G401 (cell line): ENCODE measurements at regions not wholly inside any gene's neighbourhood (a gene's known extent, or its start where the extent isn't known, plus 50 kb on each side); places are given as distances from the start of the nearest gene placed in this dataset.

Experiments used
- DNase-seq: peaks from one replicate; pipeline ENCODE4 v3.0.0-alpha.2; 2015; ENCODE audit warnings: low spot score
- in situ Hi-C: cut with HindIII; loops from 2 replicates; pipeline ENCODE4 v1.10.0; 2016; ENCODE audit warnings: low sequenced_read_pairs, mixed read lengths

DNA sequence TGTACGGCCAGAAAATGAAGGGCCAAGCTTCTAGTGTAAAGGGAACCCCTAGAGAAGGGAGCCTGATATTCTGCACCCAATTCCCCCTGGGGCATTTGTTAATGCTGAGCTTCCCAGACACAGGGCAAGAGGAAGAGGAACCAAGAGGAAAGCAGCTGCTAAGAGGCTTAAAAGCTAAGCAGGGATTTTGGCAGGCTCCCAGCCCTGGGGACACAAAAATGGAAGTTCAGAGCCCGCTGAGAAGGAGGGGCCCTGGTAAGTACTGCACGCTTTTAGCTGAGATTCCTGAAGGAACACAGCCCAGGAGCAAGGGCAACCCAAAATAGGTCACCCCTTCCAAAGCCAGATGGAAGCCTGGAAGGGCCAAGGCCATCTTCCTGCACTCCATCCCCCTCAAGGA, 387.3 kb upstream of the MGMT start:
- peak; percentile 23 for DNase-seq
- in situ Hi-C loops = no loop called here

DNA sequence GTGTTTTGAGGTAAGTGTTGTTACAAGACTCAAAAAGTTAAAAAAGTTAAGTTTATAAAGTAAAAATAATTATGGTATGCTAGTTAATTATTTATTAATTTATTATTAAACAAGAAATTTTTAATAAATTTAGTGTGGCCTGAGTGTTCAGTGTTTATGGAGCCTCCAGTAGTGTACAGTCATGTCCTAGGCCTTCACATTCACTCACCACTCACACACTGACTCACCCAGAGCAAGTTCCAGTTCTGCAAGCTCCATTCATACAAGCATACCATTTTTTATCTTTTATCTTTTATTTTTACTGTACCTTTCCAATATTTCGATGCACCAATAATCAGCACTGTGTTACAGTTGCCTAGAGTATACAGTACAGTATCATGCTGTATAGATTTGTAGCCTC, 381.2 kb upstream of the MGMT start:
- in situ Hi-C loops = no loop called here
- DNase-seq = no peak

DNA sequence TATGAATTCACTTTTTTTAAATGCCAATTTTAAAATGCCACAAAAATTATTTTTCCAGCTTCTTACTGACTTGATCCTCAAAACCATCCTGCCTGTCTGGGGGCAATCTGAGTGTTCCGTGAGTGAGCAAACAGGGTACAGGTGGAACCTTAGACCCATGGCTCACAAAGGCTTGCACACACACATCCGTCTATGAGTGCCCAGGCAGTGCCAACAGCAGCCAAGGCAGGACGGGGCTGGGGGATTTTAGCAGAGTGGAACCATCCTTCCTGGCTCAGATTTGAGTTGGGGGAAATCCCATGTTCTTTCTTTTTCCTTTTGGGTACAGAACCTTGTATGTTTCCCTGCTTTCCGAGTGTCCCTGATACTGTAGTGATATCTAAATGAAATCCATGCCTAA, 377.7 kb upstream of the MGMT start:
- no peak for DNase-seq
- in situ Hi-C loops = no loop called here

DNA sequence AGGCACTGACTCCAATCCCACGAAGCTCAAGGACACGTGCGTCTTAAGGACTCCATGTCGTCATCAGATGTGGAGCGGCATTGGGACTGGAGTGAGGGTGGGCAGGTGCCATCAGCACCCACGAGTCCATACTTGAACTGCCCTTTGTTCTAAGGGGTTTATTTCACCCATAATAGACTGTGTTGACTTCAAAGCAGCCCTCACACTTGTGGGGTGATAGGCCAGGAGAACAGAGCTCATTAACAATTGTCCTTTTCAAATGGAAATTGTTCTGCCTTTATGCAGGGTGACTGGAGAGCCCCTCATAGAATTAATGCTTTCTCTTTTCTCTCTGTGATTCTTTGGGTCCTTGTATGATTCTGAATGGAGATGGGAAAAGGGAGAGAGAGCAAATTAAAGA, 376.9 kb upstream of the MGMT start:
- DNase-seq = no peak
- in situ Hi-C loops = no loop called here

DNA sequence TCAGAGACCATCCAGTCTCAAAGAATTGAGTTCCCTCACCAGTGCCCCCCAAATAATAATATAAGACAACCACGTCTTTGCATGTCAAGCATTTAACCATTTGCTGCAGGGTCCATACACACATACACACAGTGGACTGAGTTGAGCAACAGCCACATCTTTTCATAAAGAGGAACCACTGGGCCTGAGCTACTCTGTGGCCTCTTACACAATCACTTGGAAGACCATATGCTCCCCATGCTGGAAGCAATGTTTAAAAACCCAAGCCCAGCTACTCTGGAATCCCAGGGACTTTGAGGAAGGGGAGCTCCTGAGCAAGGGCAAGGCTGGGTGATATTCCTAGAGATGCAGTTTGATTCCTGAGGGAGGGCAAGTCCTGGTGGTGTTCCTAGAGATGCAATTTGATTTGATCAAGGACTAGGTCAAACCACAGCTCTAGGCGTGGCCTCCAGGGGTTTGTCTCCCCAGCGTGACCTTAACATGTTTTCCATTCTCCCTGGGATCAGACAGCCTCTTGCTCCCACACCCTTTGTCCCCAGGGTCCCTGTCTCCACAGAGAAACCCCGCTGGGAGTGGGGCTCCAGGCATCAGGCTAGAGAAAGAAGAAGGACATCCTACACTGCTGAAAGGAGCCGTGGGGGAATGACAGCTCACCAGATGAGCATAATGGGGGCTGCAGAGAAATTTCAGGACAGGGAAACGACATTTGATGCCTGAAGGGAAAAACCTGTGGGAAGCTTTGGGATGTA, 376.2 kb upstream of the MGMT start:
- DNase-seq = no peak
- in situ Hi-C loops = no loop called here

DNA sequence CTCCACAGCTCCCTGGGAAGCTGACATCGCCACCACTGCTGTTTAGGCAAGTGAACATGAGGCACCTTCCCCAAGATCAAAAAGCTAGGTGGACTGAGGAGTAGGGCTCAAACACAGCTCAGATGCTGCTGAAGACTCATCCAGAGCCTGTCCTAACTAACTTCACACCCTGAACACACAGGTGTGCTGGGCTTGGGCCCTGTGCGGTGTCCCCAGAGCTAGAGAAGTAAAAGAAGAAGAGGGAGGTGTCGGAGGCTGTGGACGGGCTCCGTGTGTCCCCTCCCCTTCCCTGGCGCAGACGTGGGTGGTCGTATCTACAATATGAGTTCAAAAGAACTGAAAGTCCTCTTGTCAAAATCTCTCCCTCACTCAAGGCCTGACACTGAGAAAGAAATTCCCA, 373.4 kb upstream of the MGMT start:
- in situ Hi-C loops = no loop called here

DNA sequence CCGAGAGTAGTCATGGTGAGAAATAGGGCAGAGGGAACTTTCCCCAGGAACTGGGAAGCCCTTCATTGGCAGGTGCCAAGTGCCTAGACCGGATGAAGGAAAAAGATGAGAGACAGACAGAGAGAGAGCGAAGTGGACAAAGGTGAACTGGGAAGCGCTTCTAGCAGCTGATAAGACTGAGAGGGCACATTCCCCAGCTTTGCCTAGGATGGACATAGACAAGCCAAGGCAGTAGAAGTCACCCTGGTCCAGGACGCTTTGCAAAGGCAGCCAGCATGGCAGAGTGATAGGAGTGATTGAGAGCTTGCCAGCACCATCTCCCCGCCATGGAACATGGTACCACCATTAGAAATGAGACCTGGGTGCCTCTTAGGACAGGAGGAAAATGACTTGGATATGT, 372.8 kb upstream of the MGMT start:
- DNase-seq = no peak
- in situ Hi-C loops = no loop called here

More for the DNA sequence above, 373.4 kb upstream of the MGMT start:
- no peak for DNase-seq

DNA sequence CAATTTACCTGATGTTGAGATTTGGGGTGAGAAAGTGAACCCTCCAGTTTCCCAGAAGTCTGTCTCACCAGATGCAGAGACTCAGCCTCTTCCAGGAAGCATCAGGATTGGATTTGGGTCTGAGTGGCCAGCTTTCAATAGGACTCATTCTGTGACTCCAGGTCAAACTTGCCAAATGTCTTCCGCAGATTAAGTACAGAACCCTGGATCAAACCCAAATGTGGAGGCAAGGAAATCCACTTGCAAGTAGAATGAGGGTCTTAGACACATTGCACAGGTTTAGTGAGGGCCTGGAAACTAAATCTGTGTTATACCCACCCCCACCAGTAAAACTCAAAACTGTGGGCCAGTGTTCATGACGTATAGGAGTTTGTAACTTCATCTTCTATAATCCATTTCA, 372.2 kb upstream of the MGMT start:
- in situ Hi-C loops = no loop called here
- no peak for DNase-seq

DNA sequence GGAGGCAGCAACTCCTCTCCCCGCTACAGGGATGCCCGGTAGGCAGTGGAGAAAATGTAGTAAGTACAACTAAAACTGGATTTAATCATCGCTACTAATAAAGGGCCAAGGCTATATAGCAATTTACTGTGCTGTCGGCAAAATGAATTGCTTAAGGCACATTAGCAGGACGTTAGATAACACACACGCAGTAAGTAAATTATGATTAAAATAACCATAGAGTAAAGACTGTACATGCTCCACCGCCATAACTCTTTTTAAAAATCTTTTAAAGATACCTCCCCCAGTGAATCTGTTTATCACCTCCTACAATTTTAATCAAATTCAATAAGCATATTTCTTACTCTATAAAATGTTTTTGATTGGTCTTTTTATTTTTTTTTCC, 371.4 kb upstream of the MGMT start:
- no peak for DNase-seq
- in situ Hi-C loops = no loop called here

DNA sequence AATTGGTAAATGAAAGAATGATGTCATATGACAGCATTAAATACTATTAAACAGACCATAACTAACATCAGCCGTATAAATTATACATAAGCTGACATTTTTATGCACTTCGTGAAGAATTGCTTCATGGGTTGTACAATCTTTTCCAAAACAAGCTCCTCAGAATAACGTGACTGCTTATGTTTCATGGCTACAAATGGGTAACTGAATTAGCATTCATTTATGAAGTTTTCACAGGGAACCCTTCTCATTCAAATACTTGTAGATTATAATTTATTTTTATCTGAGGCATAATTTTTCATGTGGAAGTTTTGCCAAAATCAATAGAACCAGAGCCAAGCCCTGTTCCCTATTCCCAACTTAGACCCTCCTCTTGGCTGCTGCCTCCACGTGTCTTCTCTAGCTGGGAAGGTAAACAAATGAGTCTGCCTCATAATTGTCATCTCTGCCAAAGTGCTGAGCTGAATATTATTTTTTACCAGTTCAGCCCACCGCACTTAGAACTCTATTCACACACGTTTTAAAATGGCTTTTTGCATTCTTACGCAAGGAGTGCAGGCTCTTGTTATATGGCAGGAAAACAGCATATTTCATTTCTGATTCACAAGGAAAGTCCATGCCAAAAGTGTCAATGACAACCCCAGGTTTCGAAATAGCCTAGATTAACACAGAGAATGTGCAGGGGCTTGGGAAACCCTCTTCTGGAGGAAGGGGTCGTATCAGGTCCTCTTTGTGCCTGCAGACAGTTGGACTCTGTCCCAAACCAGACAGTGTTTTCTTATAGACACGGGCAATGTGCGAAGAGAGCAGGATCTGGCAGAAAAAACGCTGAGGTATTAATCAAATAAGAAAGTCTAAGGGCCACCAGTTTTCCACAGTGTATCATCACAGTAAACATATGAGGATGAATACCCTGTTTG, 370.7 kb upstream of the MGMT start:
- DNase-seq = no peak
- in situ Hi-C loops = no loop called here

DNA sequence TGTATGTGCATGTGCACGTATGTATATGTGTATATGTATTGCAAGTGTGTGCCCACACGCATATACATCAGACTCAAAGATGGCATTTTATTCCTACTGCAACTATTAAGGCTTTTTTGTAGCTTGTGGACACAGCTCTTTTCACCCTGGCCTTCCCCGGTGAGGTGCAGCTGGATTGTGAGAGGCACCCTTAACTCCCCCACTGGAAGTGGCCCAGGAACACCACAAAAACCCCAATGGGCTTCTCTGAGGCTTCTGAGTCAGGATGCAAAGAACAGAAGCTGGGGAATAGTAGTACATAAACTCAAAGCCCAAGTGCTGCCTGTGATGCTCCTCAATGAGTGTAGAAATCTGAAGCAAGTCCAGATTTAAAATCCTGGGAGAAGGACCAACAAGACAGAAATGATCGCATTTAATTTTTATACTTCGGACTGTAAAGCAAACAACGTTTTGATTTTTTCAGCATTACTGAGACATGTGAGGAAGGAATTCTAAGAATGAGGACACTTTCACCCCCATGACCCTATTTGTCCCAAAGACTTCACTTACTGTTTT, 369.2 kb upstream of the MGMT start:
- no peak for DNase-seq
- in situ Hi-C loops = no loop called here

DNA sequence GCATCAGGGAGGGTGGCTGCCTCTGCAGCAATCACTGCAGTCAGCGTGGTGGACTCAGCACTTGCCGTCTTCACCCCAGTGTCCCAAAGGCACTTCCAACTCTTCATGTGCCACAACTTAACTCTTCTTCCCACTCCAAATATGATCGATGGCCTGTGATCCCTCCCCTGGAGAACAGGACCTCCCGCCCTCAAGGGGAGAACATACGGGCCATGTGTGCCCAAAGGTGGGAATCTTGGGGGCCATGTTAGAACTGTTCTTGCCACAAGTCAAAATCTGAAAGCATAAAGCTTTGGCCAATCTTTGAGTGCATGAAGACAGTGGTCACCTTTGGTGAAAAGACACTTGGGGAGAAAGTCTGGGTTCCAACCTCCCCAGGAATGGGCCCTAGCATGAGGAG, 368.5 kb upstream of the MGMT start:
- in situ Hi-C loops = no loop called here
- DNase-seq = no peak

DNA sequence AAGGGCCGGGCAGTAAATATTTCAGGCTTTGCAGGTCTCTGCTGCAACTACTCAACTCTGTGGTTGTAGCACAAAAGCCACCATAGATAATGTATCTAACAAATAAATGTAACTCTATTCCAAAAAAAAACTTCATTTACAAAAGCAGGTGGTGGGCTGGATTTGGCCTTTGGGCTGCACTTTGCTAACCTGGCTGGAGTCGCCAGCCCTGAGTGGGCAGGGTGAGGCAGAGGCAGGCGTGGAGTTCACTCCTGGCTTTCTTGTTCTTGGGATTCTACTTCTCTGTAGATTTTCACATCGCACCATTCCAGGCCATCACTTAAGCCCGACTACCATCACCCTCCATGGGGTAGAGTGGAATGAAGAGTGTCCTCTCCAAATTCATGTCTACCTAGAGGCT, 367.6 kb upstream of the MGMT start:
- in situ Hi-C loops = no loop called here
- no peak for DNase-seq

DNA sequence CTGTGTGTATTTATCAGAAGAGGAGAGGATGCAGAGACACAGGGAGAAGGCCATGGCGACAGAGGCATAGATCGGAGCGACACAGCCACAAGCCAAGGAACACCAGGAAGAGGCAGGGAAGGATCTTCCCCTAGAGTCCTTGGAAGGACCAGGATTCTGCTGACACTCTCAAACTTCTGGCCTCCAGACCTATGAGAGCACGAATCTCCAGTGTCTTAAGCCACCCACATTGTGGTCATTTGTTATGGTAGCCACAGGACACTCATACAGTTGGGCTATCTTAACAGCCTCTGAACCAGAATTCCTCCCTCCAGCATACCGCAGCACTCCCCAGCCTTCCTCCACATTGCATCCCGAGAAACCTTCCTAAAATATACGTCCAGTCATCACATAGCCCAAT, 367.0 kb upstream of the MGMT start:
- in situ Hi-C loops = no loop called here
- DNase-seq = no peak

DNA sequence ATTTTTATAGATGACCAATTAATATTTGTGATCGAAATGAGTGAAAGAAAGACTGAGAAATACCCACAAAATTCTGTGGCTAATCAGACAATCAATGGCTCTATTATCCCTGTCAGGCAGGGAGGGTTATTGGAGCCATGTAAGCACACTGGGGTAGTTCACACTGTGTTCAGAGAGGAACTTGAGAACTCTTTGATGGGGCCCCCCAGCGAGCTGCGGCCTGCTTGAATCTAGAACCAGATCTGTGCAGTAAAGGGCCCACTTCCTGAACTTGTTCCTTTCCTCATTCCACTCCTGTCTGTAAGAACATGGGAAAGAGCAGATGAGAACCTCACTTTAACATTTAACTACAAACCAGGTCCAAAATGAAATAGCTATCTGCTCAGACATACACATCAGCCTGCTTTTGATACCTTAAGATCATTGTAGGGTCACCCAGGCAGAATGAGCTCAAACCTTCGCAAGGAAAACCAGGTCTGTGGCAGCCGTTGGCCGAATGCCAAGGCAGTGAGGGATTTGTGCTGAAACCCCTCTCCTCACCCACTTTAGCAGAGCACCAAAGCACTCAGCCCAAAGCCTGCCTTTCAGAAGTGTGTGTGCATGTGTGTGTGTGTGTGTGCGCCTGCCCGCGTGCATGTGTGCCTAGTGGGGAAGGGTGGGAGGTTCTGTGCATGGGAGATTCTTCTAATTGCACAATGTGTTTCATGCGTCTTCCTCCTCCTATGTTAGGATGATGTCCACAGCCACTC, 365.6 kb upstream of the MGMT start:
- in situ Hi-C loops = no loop called here
- DNase-seq = no peak

DNA sequence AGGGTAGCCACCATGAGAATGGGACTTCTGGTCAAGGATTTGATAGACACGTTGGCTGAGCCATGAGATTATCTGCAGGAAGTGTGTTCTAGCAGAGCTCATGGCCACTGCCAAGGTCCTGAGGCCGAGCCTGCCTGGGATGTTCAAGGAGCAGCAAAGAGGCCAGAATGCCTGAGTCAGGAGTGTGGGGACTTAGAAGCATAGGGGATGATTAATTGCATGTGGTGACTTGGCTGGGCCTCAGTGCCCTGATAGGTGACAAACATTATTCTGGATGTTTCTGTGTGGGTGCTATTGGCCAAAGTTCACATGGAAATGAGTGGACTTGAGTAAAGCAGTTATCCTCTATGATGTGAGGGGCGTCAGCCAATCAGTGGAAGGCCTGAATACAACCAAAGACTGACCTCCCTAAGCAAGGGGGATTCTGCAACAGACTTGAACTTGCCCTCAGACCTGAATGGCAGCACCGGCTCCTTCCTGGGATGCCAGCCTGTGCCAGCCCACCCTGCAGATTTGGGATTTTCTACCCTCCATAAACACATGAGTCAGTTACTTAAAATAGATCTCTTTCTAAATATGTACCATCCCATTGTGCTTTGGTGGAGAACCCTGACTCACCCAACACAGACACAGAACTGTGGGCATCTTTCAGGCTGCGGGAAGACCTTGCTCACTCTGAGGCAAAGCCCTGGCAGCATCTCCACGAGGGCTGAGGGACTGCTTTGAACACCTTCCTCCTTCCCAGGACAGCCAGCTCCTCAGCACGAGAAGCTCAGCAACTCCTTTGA, 363.9 kb upstream of the MGMT start:
- in situ Hi-C loops = no loop called here
- no peak for DNase-seq

DNA sequence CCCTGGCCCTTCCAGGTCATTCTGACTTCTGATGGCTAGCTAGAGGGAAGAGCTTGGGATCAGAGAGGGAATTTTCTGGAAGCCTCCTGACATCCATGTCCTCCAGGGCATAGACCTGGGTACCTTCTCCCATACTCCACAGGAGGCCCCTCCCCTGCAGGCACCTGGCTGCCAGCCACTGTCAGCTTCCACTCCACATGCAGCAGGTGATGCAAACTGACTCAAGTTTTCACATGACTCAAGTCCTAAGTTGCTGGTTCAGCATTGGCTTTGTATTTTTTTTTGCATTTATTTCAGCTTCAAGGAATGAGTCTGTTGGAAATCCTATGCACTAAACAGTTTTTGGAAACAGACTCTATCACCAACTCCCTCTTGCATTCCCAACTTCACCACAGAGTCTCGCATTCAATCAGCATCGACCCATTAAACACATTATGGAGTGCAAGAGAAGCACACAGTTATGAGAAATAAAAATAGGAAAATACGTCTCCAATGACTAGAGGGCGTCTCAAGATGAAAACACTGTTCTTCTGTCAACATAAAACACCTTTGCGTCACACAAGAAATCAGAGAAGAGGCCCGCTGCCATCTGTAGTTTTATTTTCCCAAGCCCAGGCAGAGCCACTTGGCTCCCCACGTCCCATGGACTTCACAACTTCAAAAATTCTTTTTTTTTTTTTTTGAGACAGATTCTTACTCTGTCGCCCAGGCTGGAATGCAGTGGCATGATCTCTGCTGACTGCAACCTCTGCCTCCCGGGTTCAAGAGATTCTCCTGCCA, 362.6 kb upstream of the MGMT start:
- no peak for DNase-seq
- in situ Hi-C loops = no loop called here

DNA sequence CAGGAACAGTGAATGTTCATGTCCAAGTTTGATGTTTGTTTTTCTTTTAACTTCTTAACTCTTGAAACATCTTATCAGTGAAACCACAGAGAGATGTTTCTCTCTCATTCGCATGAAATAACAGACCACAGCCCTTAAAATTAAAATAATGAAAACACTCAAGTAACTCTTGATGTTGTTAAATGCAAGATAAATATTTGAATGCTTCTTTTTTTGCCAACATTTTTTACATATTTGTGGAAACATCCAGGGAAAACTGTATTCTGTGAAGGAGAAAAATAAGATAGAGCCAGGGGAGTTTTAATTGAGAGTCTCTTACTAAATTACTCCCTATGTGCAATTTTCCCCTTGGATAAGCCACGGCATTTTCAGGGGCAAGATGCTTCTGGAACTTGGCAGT, 361.8 kb upstream of the MGMT start:
- in situ Hi-C loops = no loop called here
- no peak for DNase-seq
